Hematopoietic multipotent progenitor cell treated with erythropoietin and hydrocortisone succinate and interleukin-3 and kit ligand, for 8 days (in vitro differentiated cells): ENCODE measurements at regions not wholly inside any gene's neighbourhood (a gene's known extent, or its start where the extent isn't known, plus 50 kb on each side); places are given as distances from the start of the nearest gene placed in this dataset.

Experiments
- DNase-seq: peaks from one replicate; pipeline ENCODE4 v3.0.0-alpha.2; 2015

DNA sequence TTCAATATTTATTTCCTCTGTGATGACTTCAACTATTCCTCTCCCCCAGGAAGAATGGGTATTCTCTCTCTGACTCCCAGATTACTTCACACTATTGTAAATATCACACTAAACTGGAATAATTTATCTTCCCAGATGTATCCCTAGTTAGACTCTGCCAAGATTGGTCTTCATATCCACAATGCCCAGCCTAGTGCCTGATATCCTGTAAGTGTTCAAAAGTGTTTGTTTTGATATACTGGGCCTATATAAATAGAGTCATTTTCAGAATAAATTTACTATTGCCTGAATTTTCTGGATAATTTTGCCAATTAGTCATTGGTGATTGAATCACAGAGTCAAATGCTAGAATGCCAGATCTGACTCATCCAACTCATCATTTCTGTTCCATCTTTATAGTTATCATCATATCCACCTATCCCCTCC lies 143.7 kb upstream of the TNC start:
- no peak for DNase-seq

DNA sequence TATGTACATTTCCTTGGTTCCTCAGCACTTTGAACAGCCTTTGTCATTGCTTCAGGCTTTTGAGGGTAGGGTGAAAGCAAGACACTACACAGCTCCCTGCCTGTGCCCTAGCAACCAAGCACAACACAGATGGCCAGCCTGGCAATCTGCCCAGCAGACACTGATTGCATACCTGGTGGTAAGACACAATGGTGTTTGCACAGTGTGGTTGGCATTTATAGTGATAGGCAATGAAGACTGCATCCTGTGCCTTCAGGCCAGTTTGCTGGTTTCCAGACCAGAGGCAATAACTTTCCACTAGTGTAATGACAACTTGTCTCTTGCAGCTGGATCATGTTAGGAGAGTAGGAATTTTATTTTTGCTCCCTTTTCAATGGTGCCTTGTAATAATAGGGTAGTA lies 144.5 kb upstream of the TNC start:
- no peak for DNase-seq

DNA sequence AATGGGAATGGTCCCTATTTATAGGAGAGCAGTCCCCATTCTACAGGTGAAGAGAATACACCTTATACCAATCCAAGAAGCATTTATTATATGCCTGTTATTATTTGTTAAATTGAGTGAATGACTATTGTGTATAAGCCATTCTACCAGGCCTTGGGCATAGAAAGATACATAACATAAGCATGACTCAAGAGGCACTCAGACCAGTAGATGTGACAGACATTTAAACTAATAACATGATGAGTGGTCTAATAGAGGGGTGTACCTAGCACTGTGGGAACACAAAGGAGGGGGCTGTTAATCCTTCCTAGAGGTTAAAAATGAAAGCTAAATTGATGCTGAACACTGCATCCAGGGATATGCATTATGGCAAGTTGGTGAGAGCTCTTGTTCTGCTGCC lies 145.0 kb upstream of the TNC start:
- no peak for DNase-seq

DNA sequence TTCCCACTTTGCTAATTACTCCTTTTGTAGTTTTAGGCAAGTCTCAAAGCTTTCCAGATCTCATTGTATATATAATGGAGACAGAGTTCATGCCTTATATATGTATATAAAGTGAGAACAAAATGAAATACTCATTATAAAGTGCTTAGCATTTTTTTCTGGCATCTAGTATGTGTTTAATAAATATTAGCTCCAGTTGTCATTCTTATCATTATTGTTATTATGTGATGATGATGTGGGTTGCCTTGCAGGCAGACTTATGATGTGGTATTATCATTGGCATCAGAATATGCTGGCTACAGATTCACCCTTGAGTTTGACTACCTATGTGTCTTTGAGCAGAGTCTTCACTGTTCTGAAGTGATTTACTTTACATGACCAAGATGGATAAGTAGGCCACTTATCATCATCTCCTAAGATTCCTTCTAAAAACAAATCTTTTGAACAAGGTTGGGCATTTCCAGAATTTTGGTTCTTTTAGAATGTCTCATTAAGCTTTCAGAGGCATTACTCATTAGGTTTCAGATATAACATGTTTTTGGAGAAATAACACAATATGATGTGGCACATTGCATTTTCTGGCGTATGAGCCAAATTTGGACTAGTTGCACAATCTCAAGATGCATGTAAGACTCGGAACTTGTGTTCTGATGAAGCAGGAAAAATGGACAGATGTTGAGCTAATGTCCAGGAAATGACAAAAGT lies 145.6 kb upstream of the TNC start:
- DNase-seq: no peak

- no peak for DNase-seq
Measured at GRCh38 chr9:115264313-115264712, 146.4 kb upstream of the TNC start.

- DNase-seq: no peak
Measured at GRCh38 chr9:115267790-115268189, 149.8 kb upstream of the TNC start.

GRCh38 chr9:115275753-115276152 lies 157.8 kb upstream of the TNC start:
- no peak for DNase-seq

- no peak for DNase-seq
Measured at GRCh38 chr9:115276621-115277020, 158.7 kb upstream of the TNC start.

DNA sequence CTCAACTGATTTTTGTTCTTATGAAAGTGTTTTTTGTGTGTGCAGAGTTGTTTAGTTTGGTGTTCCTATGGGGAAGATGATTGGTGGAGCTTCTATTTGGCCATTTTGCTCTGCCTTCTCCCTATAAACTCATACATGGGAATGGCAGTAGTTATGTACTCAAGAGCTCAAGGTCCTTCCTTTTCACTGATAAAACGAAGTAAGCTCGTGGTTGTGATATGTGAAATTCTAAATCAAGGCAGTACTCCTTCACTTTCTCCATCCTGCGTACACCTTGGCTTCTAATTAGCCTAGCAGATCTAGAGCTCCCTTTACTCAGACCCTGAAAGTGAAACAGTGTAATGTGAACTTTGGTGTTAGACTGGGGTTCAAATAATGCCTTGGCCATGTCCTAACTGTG lies 159.3 kb upstream of the TNC start:
- DNase-seq: no peak

DNA sequence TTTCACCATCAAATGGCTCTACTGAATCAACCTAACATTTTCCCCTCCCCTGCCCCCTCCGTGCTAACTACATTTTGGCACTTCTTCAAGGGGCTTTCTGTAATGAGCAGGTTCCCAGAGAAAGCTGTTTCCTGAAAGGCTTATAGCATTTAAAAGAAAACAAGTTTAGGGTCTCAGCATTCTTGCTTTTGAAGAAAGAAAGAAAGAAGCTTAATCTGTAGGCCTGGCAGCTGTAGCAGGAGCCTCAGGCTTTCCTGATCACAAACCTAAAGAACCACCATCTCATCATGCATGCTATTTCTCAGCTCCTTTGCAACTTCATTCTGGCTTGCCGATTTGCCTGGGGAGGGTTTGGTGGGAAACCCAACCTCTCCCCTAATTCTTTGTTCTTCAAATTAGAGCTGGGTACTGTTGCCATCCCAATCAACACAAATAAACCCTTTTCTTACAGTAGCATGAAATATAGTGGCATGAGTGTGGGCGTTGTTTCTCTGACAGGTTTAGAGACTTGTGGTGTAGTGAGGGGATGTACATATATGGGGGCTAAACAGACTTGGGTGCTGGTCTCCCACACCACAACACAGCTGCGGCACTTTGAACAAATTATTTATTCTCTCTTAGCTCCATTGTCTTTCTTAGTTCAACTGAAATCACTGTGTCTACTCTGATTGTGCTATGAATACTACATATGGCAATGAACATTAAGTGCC lies 160.5 kb upstream of the TNC start:
- no peak for DNase-seq

DNA sequence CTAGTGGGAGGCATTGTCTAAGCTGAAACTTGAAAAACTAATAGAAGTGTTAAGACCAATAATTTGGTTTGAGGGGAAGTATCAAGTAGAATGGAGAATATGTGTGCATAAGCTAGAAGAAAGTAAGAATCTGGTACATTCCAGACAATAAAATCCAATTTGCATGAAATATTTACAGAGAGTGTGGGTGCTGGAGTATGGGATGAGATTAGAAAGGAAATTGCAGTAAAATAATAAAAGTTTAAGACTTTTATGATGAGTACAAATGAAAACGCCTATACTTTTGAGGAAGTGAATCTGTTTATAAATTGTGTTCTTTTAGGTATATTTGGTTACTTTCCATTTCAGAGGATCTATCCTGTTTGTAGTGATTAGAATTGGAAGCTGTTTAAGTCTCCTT lies 165.4 kb upstream of the TNC start:
- DNase-seq: no peak

DNA sequence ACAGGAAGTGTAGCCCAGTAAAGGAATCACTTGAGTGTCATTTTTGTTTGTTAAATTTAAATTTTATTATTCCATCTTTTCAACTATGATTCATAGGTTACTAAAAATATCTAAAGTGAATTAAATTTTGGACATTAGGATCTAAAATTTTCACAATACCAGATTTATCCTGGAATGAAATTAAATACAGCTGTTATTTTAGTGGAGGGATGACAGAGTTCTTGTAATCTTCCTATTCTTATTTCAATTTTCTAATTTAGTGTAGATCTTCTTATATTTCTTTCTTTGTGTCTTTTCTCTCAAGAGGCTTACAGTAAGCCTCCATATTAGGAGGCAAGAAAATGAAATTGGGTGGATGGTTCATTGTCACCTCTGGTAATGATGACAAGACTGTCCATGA lies 167.9 kb upstream of the TNC start:
- DNase-seq: no peak

DNA sequence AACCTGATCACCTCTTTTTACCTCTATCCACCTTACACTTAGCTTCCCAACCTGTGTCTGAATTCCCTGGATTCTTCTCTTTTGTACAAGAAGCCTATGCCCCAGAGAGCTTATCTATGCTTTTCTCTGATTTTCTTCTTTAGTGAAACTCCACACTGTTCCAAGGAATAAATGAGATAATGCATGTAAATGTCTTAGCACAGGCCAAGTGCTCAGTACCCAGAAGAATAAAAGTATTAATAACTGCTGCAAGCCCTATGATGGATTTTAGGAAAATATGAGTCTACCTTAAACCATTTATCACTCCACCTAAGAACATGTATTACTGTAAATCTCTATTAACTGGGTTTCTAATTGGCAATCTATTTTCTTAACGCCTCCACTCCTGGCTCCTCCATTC lies 168.5 kb upstream of the TNC start:
- DNase-seq: no peak

DNA sequence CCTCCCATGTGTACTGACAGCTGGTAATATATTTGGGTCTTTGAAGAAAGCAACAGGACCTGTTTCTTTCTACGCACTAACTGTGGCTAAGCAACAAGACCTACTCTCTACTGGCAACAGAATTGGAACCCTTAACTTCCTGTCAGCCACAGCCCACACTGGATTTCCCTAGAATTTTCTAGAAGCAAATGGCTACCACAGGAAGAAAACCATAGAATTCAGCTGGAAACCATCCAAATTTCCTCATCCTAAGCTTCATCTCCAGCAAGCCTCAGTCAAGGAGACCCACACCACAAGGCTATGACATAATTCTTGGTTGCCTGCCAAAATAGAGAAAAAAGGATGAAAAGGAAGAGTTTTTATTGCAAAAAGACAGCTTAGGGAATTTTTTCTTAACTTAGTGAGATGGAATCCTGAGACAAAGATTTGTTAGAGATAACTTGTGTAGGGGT lies 171.8 kb upstream of the TNC start:
- no peak for DNase-seq

- DNase-seq: no peak
Measured at GRCh38 chr9:115291841-115292240, 173.9 kb upstream of the TNC start.

- DNase-seq: no peak
Measured at GRCh38 chr9:115292584-115293279, 174.8 kb upstream of the TNC start.

- DNase-seq: no peak
Measured at GRCh38 chr9:115295734-115296133, 177.8 kb upstream of the TNC start.

- no peak for DNase-seq
Measured at GRCh38 chr9:115296831-115297565, 179.0 kb upstream of the TNC start.

DNA sequence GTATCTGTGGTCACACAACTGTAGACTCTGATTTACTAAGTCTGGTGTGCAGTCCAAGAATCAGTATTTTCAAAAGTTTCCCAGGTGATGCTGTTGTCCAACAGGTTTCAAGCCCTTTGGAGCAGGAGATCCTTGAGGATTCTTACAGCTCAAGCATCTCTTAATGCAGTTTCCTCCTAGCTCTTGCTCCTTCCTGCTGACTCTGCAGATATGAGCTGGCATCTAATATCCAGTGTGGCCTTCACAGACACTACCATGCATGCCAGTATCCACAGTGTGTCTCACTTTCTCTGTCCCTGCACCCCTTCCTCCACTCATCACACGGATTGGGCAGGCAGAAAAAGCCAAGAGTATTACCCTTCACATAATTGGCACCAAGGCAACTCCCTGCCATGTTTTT lies 182.2 kb upstream of the TNC start:
- no peak for DNase-seq

GRCh38 chr9:115300874-115301273 lies 182.9 kb upstream of the TNC start:
- no peak for DNase-seq

DNA sequence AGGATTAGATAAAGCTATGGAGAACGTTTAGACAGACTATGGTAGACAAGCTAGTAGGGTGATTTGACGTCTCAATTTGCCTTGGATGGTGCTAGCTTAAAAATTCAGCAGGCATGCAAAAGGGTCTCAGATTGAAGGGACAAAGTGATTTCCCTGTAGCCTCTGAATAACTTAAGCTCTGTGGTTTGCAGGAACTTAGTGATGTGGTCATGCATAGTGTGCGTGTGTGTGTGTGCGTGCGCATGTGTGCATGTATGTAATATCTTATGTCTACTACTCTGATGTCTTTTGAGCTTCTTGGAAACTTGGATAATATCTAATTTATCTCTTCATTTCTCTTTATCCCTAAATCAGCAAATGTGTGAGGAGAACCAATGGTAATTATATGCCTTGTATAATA lies 183.6 kb upstream of the TNC start:
- no peak for DNase-seq

DNA sequence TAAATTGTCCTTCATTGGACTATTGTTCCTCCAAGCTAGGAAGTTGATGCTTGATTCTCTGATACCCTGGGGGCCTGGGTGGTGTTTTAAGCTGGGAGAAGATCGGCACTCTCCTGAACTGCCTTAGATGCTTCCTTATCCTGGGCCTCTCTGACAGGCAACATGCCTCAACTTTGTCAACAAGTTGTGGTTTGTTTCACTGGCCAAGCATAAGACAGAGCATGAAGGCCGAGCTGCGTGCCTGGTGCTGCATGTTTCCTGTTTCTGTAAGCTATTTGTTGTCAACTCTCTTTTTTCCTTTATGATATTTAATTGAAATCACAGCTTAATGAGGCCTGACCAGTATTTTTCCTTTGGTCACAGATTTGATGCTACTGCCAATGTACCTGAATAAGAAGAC lies 187.6 kb upstream of the TNC start:
- DNase-seq: no peak

DNA sequence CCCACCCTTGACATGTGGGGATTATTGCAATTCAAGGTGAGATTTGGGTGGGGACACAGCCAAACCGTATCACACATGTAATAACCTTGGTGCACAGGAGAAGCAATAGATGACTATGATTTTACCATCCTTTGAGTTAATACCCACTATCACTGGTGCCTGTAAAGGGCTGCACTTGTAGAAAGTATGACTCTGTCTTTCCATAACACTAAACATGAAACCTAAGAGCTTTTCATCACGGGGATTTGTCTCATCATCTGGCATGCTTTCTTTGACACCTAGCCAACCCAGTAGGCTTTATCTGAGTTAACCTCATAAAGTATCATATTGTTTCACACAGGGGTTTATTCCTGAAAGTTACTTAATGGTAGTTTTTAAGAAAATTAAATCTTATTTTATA lies 188.9 kb upstream of the TNC start:
- DNase-seq: no peak

GRCh38 chr9:115313545-115313944 lies 195.6 kb upstream of the TNC start:
- DNase-seq: no peak
